OCI-LY3 (cell line): ENCODE measurements at regions not wholly inside any gene's neighbourhood (a gene's known extent, or its start where the extent isn't known, plus 50 kb on each side); places are given as distances from the start of the nearest gene placed in this dataset.

Experiments used
- CTCF ChIP-seq: fragments of 200-600, 300-600 bp; sonication (generic); IDR thresholded peaks from 2 replicates; pipeline ENCODE4 v1.5.1; 2014; ENCODE audit warnings: antibody characterized with exemption, low read length, low read depth
- EZH2phosphoT487 ChIP-seq: fragments of 200-600 bp; shearing (Covaris generic); IDR thresholded peaks from 2 replicates; pipeline ENCODE4 v1.6.1; 2018; ENCODE audit warnings: antibody characterized with exemption, mixed run types, low read depth

- TF ChIP-seq CTCF = no peak
- TF ChIP-seq EZH2phosphoT487 = no peak
Observed at GRCh38 chr13:83214452-83214851, 667.8 kb downstream of the SLITRK1 start.
